Transverse colon (tissue), 4 donors: ENCODE measurements at regions not wholly inside any gene's neighbourhood (a gene's known extent, or its start where the extent isn't known, plus 50 kb on each side); places are given as distances from the start of the nearest gene placed in this dataset.

Experiments used
- DNase-seq: peaks from one replicate; pipeline ENCODE4 v3.0.0-alpha.2; 2019
- H3K27ac ChIP-seq, 4 donors: fragments of 200-600 bp; sonication (generic); 2 replicates each; pipeline ENCODE4 v1.5.1; 2016 to 2018; ENCODE audit warnings: inconsistent platforms in 4 of 4
- H3K27me3 ChIP-seq: fragments of 200-600 bp; sonication (generic); 2 replicates; pipeline ENCODE4 v1.5.1; 2017; ENCODE audit warnings: inconsistent platforms
- H3K36me3 ChIP-seq, 4 donors: fragments of 200-600 bp; sonication (generic); 2 replicates each; pipeline ENCODE4 v1.5.1; 2017 to 2019; ENCODE audit warnings: inconsistent platforms in 4 of 4
- H3K4me1 ChIP-seq, 4 donors: fragments of 200-600 bp; sonication (generic); 2 replicates each; pipeline ENCODE4 v1.5.1; 2017 to 2020; ENCODE audit warnings: inconsistent platforms in 4 of 4
- H3K4me3 ChIP-seq, 4 donors: fragments of 200-600 bp; sonication (generic); 1 replicate in 1 of 4; 2 replicates in 3 of 4; pipeline versions ENCODE4 v1.5.1 to v1.6.1; 2017 to 2019; ENCODE audit warnings: inconsistent platforms in 4 of 4
- H3K9me3 ChIP-seq, 2 donors: fragments of 200-600 bp; sonication (generic); 2 replicates each; pipeline ENCODE4 v1.5.1; 2017 to 2019; ENCODE audit warnings: inconsistent platforms in 2 of 2
- EP300 ChIP-seq: sonication (generic); formaldehyde crosslinking; IDR thresholded peaks from one replicate; pipeline ENCODE4 v1.6.1; 2017; ENCODE audit warnings: antibody characterized with exemption, low read depth
- POLR2A ChIP-seq: fragments of 450-650 bp; IDR thresholded peaks from one replicate; pipeline ENCODE4 v1.6.1; 2016; ENCODE audit warnings: antibody characterized with exemption, mild to moderate bottlenecking, moderate library complexity
- POLR2AphosphoS5 ChIP-seq, 3 donors: sonication (generic); formaldehyde crosslinking; IDR thresholded peaks; one replicate each; pipeline ENCODE4 v1.6.1; 2016; ENCODE audit warnings: antibody characterized with exemption in 3 of 3
- WGBS, 2 donors: methylation state at CpG; one replicate each; pipeline ENCODE4 v1.1.5; 2018; ENCODE audit warnings: low coverage in 1 of 2; 5-methylcytosine and 5-hydroxymethylcytosine counted together
- in situ Hi-C, 4 donors: fragments of 200-750 bp; cut with MboI; loops; one replicate each; pipeline versions ENCODE4 v1.15.0 to v1.15.1; 2017; ENCODE audit warnings: low sequenced_read_pairs in 3 of 4, low pct_ligation_motif_present in 1 of 4, low pct_unique_long_range_greater_than_20kb in 1 of 4
- intact Hi-C: fragments of 100-400 bp; cut with DNase I; formaldehyde crosslinking; loops from one replicate; pipeline ENCODE4 v1.15.1; 2023; ENCODE audit warnings: low total_unique reads
- TF ChIP-seq, protein P1 (sequence below), 5 experiments: fragments of 200-600 bp in 3 of 5; fragments of 450-650 bp in 2 of 5; sonication (generic) in 3 of 5; IDR thresholded peaks; 1 replicate in 2 of 5; 2 replicates in 3 of 5; pipeline ENCODE4 v1.5.1; 2016 to 2017; ENCODE audit warnings: antibody characterized with exemption in 5 of 5, inconsistent platforms in 3 of 5, mild to moderate bottlenecking in 2 of 5, moderate library complexity in 1 of 5

- intact Hi-C loops, result no loop called here
- Histone ChIP-seq H3K27ac (no peak overlapping the region), H3K27me3 (no peaks in the 10 kb centered on the region), H3K4me3 (no peak overlapping the region), H3K4me1 (no peaks in the 10 kb centered on the region), H3K9me3 (no peaks in the 10 kb centered on the region), H3K36me3 (no peaks in the 10 kb centered on the region)
- in situ Hi-C loops, result no loop called here
- DNase-seq, result no peak
- WGBS, 2 donors, result 59 to 64% methylated on average over 2 of the region's 2 CpGs
- TF ChIP-seq EP300 (no peak), POLR2AphosphoS5 (IDR thresholded peaks at IDR 0.05) (no peak), POLR2A (no peak)
- TF ChIP-seq, protein P1, sequence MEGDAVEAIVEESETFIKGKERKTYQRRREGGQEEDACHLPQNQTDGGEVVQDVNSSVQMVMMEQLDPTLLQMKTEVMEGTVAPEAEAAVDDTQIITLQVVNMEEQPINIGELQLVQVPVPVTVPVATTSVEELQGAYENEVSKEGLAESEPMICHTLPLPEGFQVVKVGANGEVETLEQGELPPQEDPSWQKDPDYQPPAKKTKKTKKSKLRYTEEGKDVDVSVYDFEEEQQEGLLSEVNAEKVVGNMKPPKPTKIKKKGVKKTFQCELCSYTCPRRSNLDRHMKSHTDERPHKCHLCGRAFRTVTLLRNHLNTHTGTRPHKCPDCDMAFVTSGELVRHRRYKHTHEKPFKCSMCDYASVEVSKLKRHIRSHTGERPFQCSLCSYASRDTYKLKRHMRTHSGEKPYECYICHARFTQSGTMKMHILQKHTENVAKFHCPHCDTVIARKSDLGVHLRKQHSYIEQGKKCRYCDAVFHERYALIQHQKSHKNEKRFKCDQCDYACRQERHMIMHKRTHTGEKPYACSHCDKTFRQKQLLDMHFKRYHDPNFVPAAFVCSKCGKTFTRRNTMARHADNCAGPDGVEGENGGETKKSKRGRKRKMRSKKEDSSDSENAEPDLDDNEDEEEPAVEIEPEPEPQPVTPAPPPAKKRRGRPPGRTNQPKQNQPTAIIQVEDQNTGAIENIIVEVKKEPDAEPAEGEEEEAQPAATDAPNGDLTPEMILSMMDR (IDR thresholded peaks at IDR 0.05), result no peak
These were observed 232.6 kb downstream of the REEP3 start for GRCh38 chr10:63753808-63754207.

DNA sequence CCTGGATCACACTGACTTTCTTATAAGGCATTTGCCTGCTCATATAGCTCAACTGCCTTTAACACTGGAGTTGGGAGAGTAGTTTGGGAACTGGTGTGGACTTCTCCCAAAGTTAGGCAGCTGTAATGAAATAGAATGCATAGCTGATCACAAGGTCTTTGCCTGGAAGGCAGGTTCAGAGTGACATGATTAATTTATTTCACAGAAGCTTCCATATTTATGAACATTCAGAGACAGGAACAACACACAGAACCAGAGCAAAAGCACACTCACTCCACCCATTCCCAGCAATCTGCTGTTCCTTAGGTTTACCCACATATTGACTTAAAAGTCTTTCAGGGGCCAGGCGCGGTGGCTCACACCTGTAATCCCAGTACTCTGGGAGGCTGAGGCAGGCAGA lies 234.2 kb downstream of the REEP3 start:
- intact Hi-C loops, result no loop called here
- in situ Hi-C loops, result no loop called here
- WGBS, 2 donors, result 97% methylated on average over 2 of the region's 2 CpGs; no CpG with 5 or more reads in 1 of the 2 donors

GRCh38 chr10:63757067-63757466 lies 235.9 kb downstream of the REEP3 start:
- Histone ChIP-seq H3K4me3 (no peak overlapping the region), H3K36me3 (no peaks in the 10 kb centered on the region), H3K27ac (no peak overlapping the region), H3K4me1 (no peaks in the 10 kb centered on the region), H3K9me3 (no peaks in the 10 kb centered on the region), H3K27me3 (no peaks in the 10 kb centered on the region)
- 67 to 78% methylated on average over 2 of the region's 2 CpGs for WGBS, 2 donors
- TF ChIP-seq EP300, result no peak
- TF ChIP-seq, protein P1 (IDR thresholded peaks at IDR 0.05), result no peak
- TF ChIP-seq POLR2A, result no peak
- TF ChIP-seq POLR2AphosphoS5 (IDR thresholded peaks at IDR 0.05), result no peak
- no peak for DNase-seq
- in situ Hi-C loops, result no loop called here
- intact Hi-C loops, result no loop called here

More for the DNA sequence above, 234.2 kb downstream of the REEP3 start:
- Histone ChIP-seq H3K27ac (no peak overlapping the region), H3K4me1 (no peaks in the 10 kb centered on the region), H3K27me3 (no peaks in the 10 kb centered on the region), H3K36me3 (no peaks in the 10 kb centered on the region), H3K9me3 (no peaks in the 10 kb centered on the region), H3K4me3 (no peak overlapping the region)
- no peak for TF ChIP-seq POLR2A
- TF ChIP-seq EP300, result no peak
- no peak for TF ChIP-seq POLR2AphosphoS5 (IDR thresholded peaks at IDR 0.05)
- TF ChIP-seq, protein P1 (IDR thresholded peaks at IDR 0.05), result no peak
- no peak for DNase-seq

DNA sequence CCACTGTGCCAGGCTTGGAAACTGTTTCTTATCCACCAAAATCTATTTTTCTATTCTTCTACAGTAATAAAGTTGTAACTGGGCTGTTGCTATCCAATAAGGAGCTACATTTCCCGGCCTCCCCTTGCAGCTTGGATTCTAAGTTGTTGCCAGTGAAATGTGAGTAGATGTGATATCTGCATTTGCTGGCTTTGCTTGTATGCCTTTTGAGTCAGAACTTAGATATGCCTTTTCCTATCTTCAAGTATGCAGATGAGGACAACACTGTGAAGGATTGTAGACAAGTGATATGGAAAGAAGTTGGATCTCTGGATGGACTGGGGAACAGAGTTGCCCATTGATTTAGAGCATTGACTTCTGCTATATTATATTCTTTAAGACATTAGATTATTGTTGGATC lies 236.9 kb downstream of the REEP3 start:
- no peaks in the 10 kb centered on the region for H3K27me3 ChIP-seq
- DNase-seq, result no peak
- in situ Hi-C loops (no loop called here), intact Hi-C loops (no loop called here)
- 73 to 100% methylated on average over 1 of the region's 1 CpG for WGBS, 2 donors
- no peaks in the 10 kb centered on the region for H3K36me3 ChIP-seq
- TF ChIP-seq EP300 (no peak), POLR2A (no peak), POLR2AphosphoS5 (IDR thresholded peaks at IDR 0.05) (no peak)
- TF ChIP-seq, protein P1 (IDR thresholded peaks at IDR 0.05), result no peak
- no peak overlapping the region for H3K27ac ChIP-seq
- H3K9me3 ChIP-seq, result no peaks in the 10 kb centered on the region
- no peak overlapping the region for H3K4me3 ChIP-seq
- H3K4me1 ChIP-seq, result no peaks in the 10 kb centered on the region
